IMR-90 (cell line): ENCODE measurements at regions not wholly inside any gene's neighbourhood (a gene's known extent, or its start where the extent isn't known, plus 50 kb on each side); places are given as distances from the start of the nearest gene placed in this dataset.
A peak's percentile ranks its signal among the peaks of the same experiment; 100 is the strongest.

ENCODE experiments used
- ATAC-seq: fragments of 200-7000 bp; cut with Tn5 transposase; 2 replicates; pipeline ENCODE4 v1.9.1; 2020; ENCODE audit warnings: low read depth, mild to moderate bottlenecking, moderate library complexity
- BruUV-seq: library from RNA; stranded (reverse); fragments of 400-500 nt; replicated peaks from 2 replicates; lab custom pipeline; 2021; lab: Mats Ljungman, UMichigan
- CTCF ChIA-PET: fragments of 300-600 bp; formaldehyde crosslinking; extraction: SDS; loops from one replicate; lab custom pipeline; 2021; ENCODE audit warnings: antibody characterized with exemption; lab: Yijun Ruan, JAX
- POLR2A ChIA-PET: fragments of 300-600 bp; sonication (Branson Sonifier 250); formaldehyde crosslinking; loops from one replicate; lab custom pipeline; 2022; ENCODE audit warnings: antibody characterized with exemption; ENCODE audit not compliant: unreplicated experiment; lab: Charles Lee
- DNase-seq: peaks from one replicate; pipeline ENCODE4 v3.0.0; 2013
- H2AFZ ChIP-seq: replicated peaks from 2 replicates; pipeline ENCODE3; 2013; ENCODE audit warnings: low read length, mild to moderate bottlenecking; ENCODE audit not compliant: poor library complexity
- H2AK5ac ChIP-seq: 2 replicates; pipeline ENCODE4 v1.6.1; 2013; ENCODE audit warnings: low read depth, low read length, inconsistent platforms
- H2AK9ac ChIP-seq: replicated peaks from 2 replicates; pipeline ENCODE3; 2013; ENCODE audit warnings: mild to moderate bottlenecking, low read depth, low read length, moderate library complexity; ENCODE audit not compliant: poor library complexity
- H2BK120ac ChIP-seq: 2 replicates; pipeline ENCODE4 v1.6.1; 2013; ENCODE audit warnings: low read depth, low read length, inconsistent platforms
- H2BK15ac ChIP-seq: 3 replicates; pipeline ENCODE4 v1.6.1; 2013; ENCODE audit warnings: low read depth, low read length, inconsistent platforms
- H2BK20ac ChIP-seq: 2 replicates; pipeline ENCODE4 v1.6.1; 2013; ENCODE audit warnings: low read depth, mild to moderate bottlenecking, inconsistent platforms, low read length, moderate library complexity
- H2BK5ac ChIP-seq: 2 replicates; pipeline ENCODE4 v1.6.1; 2013; ENCODE audit warnings: mild to moderate bottlenecking, low read depth, low read length, inconsistent platforms; ENCODE audit not compliant: poor library complexity, severe bottlenecking
- H3K14ac ChIP-seq: replicated peaks from 2 replicates; pipeline ENCODE4 v1.6.1; 2013; ENCODE audit warnings: low read depth, low read length, inconsistent platforms
- H3K18ac ChIP-seq: 2 replicates; pipeline ENCODE4 v1.6.1; 2013; ENCODE audit warnings: low read depth, low read length, control low read depth
- H3K23ac ChIP-seq: 2 replicates; pipeline ENCODE4 v1.6.1; 2013; ENCODE audit warnings: low read depth, low read length, inconsistent platforms
- H3K27ac ChIP-seq: 2 replicates; pipeline ENCODE4 v1.5.1; 2013; ENCODE audit warnings: mild to moderate bottlenecking, control low read depth, low read length; ENCODE audit not compliant: insufficient read depth
- H3K27me3 ChIP-seq: 2 replicates; pipeline ENCODE4 v1.6.1; 2013; ENCODE audit warnings: low read length; ENCODE audit not compliant: control insufficient read depth, insufficient read depth
- H3K36me3 ChIP-seq: 2 replicates; pipeline ENCODE4 v1.6.1; 2013; ENCODE audit warnings: low read length, mixed read lengths; ENCODE audit not compliant: control insufficient read depth, insufficient read depth
- H3K4ac ChIP-seq: 2 replicates; pipeline ENCODE4 v1.6.1; 2013; ENCODE audit warnings: low read depth, low read length, inconsistent platforms
- H3K4me1 ChIP-seq: 2 replicates; pipeline ENCODE4 v1.6.1; 2013; ENCODE audit warnings: low read length, mixed read lengths; ENCODE audit not compliant: control insufficient read depth, insufficient read depth
- H3K4me2 ChIP-seq: 2 replicates; pipeline ENCODE4 v1.6.1; 2013; ENCODE audit warnings: low read depth, mild to moderate bottlenecking, control low read depth, low read length, moderate library complexity
- H3K4me3 ChIP-seq: 2 replicates; pipeline ENCODE4 v1.5.1; 2013; ENCODE audit warnings: low read depth, mild to moderate bottlenecking, control low read depth, low read length, moderate library complexity; ENCODE audit not compliant: insufficient read depth
- H3K56ac ChIP-seq: 2 replicates; pipeline ENCODE4 v1.6.1; 2013; ENCODE audit warnings: low read length, inconsistent platforms; ENCODE audit not compliant: insufficient read depth; ENCODE audit errors: extremely low read depth
- H3K79me1 ChIP-seq, 2 experiments: 2 replicates each; pipeline ENCODE4 v1.6.1; 2013; ENCODE audit warnings: low read length in 2 of 2, inconsistent platforms in 1 of 2, low read depth in 1 of 2
- H3K9ac ChIP-seq: 2 replicates; pipeline ENCODE4 v1.6.1; 2013; ENCODE audit warnings: low read depth, low read length, control low read depth
- H3K9me1 ChIP-seq: 2 replicates; pipeline ENCODE4 v1.6.1; 2013; ENCODE audit warnings: low read length, inconsistent platforms; ENCODE audit not compliant: insufficient read depth
- H3K9me3 ChIP-seq: 2 replicates; pipeline ENCODE4 v1.6.1; 2013; ENCODE audit warnings: low read length; ENCODE audit not compliant: control insufficient read depth, insufficient read depth
- H4K20me1 ChIP-seq: 2 replicates; pipeline ENCODE4 v1.6.1; 2013; ENCODE audit warnings: low read length, inconsistent platforms; ENCODE audit not compliant: insufficient read depth
- H4K5ac ChIP-seq: 2 replicates; pipeline ENCODE4 v1.6.1; 2013; ENCODE audit warnings: mild to moderate bottlenecking, low read depth, low read length, control low read depth
- H4K8ac ChIP-seq, 2 experiments: 2 replicates each; pipeline ENCODE4 v1.6.1; 2013; ENCODE audit warnings: low read depth in 2 of 2, low read length in 2 of 2, control low read depth in 1 of 2, inconsistent platforms in 1 of 2
- H4K91ac ChIP-seq: 2 replicates; pipeline ENCODE4 v1.6.1; 2013; ENCODE audit warnings: low read depth, low read length, inconsistent platforms; ENCODE audit not compliant: insufficient read depth
- BHLHE40 ChIP-seq: fragments of 150-350 bp; IDR thresholded peaks from 2 replicates; pipeline ENCODE4 v1.6.1; 2016; ENCODE audit warnings: mild to moderate bottlenecking, low read depth, low read length
- CEBPB ChIP-seq: IDR thresholded peaks from 2 replicates; pipeline ENCODE4 v1.6.1; 2012; ENCODE audit warnings: low read depth, low read length, improper control_type of control experiment
- CHD1 ChIP-seq: IDR thresholded peaks from 2 replicates; pipeline ENCODE4 v1.6.1; 2012; ENCODE audit warnings: low read depth, low read length, improper control_type of control experiment
- FOS ChIP-seq: fragments of 150-350 bp; IDR thresholded peaks from 2 replicates; pipeline ENCODE4 v1.6.1; 2016; ENCODE audit warnings: low read depth, low read length
- MAFK ChIP-seq: IDR thresholded peaks from 2 replicates; pipeline ENCODE4 v1.6.1; 2012; ENCODE audit warnings: low read depth, low read length, improper control_type of control experiment
- MAZ ChIP-seq: IDR thresholded peaks from 2 replicates; pipeline ENCODE4 v1.6.1; 2012; ENCODE audit warnings: low read depth, mild to moderate bottlenecking, low read length, improper control_type of control experiment, moderate library complexity, borderline replicate concordance
- MXI1 ChIP-seq: IDR thresholded peaks from 2 replicates; pipeline ENCODE4 v1.6.1; 2012; ENCODE audit warnings: low read depth, mild to moderate bottlenecking, low read length, moderate library complexity, borderline replicate concordance
- NFE2L2 ChIP-seq: fragments of 150-350 bp; IDR thresholded peaks from 2 replicates; pipeline ENCODE4 v1.6.1; 2016; ENCODE audit warnings: low read depth, mild to moderate bottlenecking, low read length
- POLR2A ChIP-seq: IDR thresholded peaks from 2 replicates; pipeline ENCODE4 v1.6.1; 2012; ENCODE audit warnings: mild to moderate bottlenecking, low read depth, low read length
- RCOR1 ChIP-seq: IDR thresholded peaks from 2 replicates; pipeline ENCODE4 v1.6.1; 2012; ENCODE audit warnings: mild to moderate bottlenecking, low read length, improper control_type of control experiment; ENCODE audit not compliant: insufficient replicate concordance
- RFX5 ChIP-seq: IDR thresholded peaks from 2 replicates; pipeline ENCODE4 v1.8.0; 2012; ENCODE audit warnings: low read depth, mild to moderate bottlenecking, low read length, moderate library complexity
- USF2 ChIP-seq: fragments of 150-350 bp; IDR thresholded peaks from 2 replicates; pipeline ENCODE4 v1.6.1; 2017; ENCODE audit warnings: mild to moderate bottlenecking, antibody characterized with exemption, low read length, low read depth
- WGBS, 2 experiments: methylation state at CpG; one replicate each; pipeline versions ENCODE4 v1.1.5 to v1.1.7; 2013; ENCODE audit warnings: missing lambda C conversion rate in 2 of 2; ENCODE audit not compliant: insufficient read length in 1 of 2; ENCODE audit errors: extremely low coverage in 2 of 2; 5-methylcytosine and 5-hydroxymethylcytosine counted together
- dilution Hi-C: fragments of 300-500 bp; cut with HindIII; formaldehyde crosslinking; loops from one replicate; pipeline ENCODE4 v1.14.3; 2018; ENCODE audit warnings: low sequenced_read_pairs; ENCODE audit not compliant: unreplicated experiment
- in situ Hi-C: fragments of 300-500 bp; cut with MboI; formaldehyde crosslinking; loops from 3 replicates; pipeline ENCODE4 v1.14.3; 2019; ENCODE audit warnings: low sequenced_read_pairs, inconsistent platforms, mixed read lengths
- intact Hi-C: fragments of 100-400 bp; cut with micrococcal nuclease; formaldehyde crosslinking; loops from 2 replicates; pipeline ENCODE4 v1.10.0; 2022
- TF ChIP-seq, protein P1 (sequence below): fragments of 150-350 bp; IDR thresholded peaks from 2 replicates; pipeline ENCODE4 v1.6.1; 2016; ENCODE audit warnings: low read depth, mild to moderate bottlenecking, low read length, moderate library complexity, borderline replicate concordance
- TF ChIP-seq, protein P2 (sequence below): conservative IDR thresholded peaks from 2 replicates; pipeline ENCODE4 v1.5.1; 2012; ENCODE audit warnings: mild to moderate bottlenecking, low read depth, low read length, improper control_type of control experiment

GRCh38 chr6:80477591-80477990 lies 371.1 kb downstream of the BCKDHB start:
- Histone ChIP-seq H2BK15ac (no peak overlapping the region), H3K9ac (no peak overlapping the region), H3K14ac (no peak overlapping the region), H4K8ac (no peak overlapping the region), H3K4me1 (peaks cover 1% of the 10 kb centered on the region; the same call in 1 of the 2 replicates), H3K4ac (no peak overlapping the region), H3K18ac (no peak overlapping the region), H2BK120ac (peak overlapping the region; percentile 1; the same call in 1 of the 2 replicates), H4K5ac (no peak overlapping the region), H3K56ac (no peak overlapping the region), H4K91ac (no peak overlapping the region), H3K27me3 (no peaks in the 10 kb centered on the region), H3K9me3 (no peaks in the 10 kb centered on the region), H2AK9ac (no peak overlapping the region), H3K36me3 (no peaks in the 10 kb centered on the region), H2AK5ac (no peak overlapping the region), H2AFZ (no peak overlapping the region), H3K79me1 (no peaks in the 10 kb centered on the region), H3K27ac (no peak overlapping the region), H3K9me1 (no peaks in the 10 kb centered on the region), H3K4me2 (peak overlapping the region; percentile 70; the same call in 1 of the 2 replicates), H3K23ac (no peak overlapping the region), H3K4me3 (no peak overlapping the region), H2BK5ac (peak overlapping the region; percentile 42), H4K20me1 (no peaks in the 10 kb centered on the region), H2BK20ac (no peak overlapping the region)
- DNase-seq, result peak; percentile 72
- CTCF ChIA-PET, result no interaction called here
- POLR2A ChIA-PET, result interaction anchor here (0.8 kb wide), 1 partner anchor 369 kb away, joined by 5 read pairs; no protein-coding TSS in a partner anchor
- in situ Hi-C loops (no loop called here), intact Hi-C loops (no loop called here), dilution Hi-C loops (no loop called here)
- no TSS peak for BruUV-seq
- no CpG with 5 or more reads among the region's 3 CpGs for WGBS, 2 experiments
- TF ChIP-seq FOS, result no peak
- TF ChIP-seq RFX5, result no peak
- TF ChIP-seq MAFK, result no peak
- peak; percentile 56; the same call in 1 of the 2 replicates for TF ChIP-seq BHLHE40
- TF ChIP-seq RCOR1, result no peak
- TF ChIP-seq MXI1, result 0 out of 2 replicates have a peak, but pooled peaks have one; percentile 39
- no peak for TF ChIP-seq MAZ
- no peak for TF ChIP-seq NFE2L2
- TF ChIP-seq USF2, result peak; percentile 39; the same call in 1 of the 2 replicates
- TF ChIP-seq, protein P1, sequence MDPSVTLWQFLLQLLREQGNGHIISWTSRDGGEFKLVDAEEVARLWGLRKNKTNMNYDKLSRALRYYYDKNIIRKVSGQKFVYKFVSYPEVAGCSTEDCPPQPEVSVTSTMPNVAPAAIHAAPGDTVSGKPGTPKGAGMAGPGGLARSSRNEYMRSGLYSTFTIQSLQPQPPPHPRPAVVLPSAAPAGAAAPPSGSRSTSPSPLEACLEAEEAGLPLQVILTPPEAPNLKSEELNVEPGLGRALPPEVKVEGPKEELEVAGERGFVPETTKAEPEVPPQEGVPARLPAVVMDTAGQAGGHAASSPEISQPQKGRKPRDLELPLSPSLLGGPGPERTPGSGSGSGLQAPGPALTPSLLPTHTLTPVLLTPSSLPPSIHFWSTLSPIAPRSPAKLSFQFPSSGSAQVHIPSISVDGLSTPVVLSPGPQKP, result no peak
- no peak for TF ChIP-seq POLR2A
- TF ChIP-seq CEBPB, result no peak
- TF ChIP-seq, protein P2, sequence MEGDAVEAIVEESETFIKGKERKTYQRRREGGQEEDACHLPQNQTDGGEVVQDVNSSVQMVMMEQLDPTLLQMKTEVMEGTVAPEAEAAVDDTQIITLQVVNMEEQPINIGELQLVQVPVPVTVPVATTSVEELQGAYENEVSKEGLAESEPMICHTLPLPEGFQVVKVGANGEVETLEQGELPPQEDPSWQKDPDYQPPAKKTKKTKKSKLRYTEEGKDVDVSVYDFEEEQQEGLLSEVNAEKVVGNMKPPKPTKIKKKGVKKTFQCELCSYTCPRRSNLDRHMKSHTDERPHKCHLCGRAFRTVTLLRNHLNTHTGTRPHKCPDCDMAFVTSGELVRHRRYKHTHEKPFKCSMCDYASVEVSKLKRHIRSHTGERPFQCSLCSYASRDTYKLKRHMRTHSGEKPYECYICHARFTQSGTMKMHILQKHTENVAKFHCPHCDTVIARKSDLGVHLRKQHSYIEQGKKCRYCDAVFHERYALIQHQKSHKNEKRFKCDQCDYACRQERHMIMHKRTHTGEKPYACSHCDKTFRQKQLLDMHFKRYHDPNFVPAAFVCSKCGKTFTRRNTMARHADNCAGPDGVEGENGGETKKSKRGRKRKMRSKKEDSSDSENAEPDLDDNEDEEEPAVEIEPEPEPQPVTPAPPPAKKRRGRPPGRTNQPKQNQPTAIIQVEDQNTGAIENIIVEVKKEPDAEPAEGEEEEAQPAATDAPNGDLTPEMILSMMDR, result no peak
- TF ChIP-seq CHD1, result no peak
- ATAC-seq, result peak; percentile 63
